GM21381 (cell line): ENCODE measurements at regions not wholly inside any gene's neighbourhood (a gene's known extent, or its start where the extent isn't known, plus 50 kb on each side); places are given as distances from the start of the nearest gene placed in this dataset.
"Not testable (repeated sequence)": the region's sequence is repeated elsewhere in the genome, so short reads cannot be mapped to it uniquely, and the experiment has no call there.

Experiments used
- ATAC-seq: cut with Tn5 transposase; IDR thresholded peaks from one replicate; pipeline ENCODE4 v1.9.1; 2021; ENCODE audit warnings: mild to moderate bottlenecking, moderate library complexity; ENCODE audit not compliant: unreplicated experiment

DNA sequence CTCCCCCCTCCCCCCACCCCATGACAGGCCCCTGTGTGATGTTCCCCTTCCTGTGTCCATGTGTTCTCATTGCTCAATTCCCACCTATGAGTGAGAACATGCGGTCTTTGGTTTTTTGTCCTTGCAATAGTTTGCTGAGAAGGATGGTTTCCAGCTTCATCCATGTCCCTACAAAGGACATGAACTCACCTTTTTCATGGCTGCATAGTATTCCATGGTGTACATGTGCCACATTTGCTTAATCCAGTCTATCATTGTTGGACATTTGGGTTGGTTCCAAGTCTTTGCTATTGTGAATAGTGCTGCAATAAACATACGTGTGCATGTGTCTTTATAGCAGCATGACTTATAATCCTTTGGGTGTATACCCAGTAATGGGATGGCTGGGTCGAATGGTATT, 712.4 kb downstream of the JRKL start:
- not testable (repeated sequence) for ATAC-seq

DNA sequence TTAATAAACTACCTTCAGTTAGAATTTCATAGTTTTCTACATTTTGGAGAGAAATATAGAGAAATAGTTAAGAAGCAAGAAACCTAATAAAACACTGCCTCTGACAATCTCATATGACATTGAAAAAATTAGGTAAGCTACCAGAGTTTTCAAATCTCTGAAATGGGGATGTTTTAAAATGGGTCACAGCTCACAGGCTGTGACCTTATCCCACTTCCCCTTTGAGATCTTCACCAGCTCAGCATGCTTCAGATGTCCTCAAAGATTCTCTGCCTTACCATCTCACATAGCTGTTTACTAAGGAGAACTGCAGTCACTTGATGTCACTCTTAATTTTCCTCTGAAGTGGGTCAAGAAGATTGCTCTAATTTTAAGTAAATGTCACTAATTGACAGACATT, 717.8 kb downstream of the JRKL start:
- ATAC-seq, result no peak

DNA sequence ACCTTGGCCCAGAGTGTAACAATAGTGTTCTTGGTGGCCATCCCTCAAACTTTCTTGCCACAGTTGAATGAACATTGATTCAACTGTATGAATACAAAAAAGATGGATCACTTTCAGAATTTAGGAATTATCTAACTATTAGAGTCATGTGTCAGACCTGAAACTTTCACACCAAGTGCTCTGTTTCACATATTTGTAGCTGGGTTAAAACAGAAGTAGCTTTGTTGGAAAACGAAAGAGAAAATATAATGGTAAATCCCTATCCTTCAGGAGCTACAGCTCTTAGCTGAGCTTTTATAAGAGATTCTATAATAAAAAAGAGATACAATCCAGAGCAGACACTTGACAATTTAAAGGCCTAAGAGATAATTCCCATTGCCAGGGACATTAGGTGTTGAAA, 719.3 kb downstream of the JRKL start:
- ATAC-seq, result no peak

DNA sequence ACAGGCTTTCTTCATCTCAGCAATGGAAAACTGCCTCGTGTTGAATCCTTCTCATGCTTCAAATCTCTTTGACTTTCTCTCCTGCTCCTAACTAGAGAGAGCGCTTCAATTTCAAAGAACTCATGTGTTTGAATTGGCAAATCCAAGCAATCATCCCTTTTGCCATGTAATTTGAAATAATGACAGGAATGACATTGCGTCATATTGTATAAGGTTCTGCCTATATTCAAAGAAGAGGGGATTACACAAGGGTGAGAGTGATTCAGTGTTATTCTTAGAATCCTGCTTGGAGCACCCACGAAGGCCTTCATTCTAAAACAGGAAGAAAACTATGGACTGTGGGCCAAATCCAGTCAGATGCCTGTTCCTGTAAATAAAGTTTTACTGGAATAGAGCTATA, 720.6 kb downstream of the JRKL start:
- no peak for ATAC-seq

DNA sequence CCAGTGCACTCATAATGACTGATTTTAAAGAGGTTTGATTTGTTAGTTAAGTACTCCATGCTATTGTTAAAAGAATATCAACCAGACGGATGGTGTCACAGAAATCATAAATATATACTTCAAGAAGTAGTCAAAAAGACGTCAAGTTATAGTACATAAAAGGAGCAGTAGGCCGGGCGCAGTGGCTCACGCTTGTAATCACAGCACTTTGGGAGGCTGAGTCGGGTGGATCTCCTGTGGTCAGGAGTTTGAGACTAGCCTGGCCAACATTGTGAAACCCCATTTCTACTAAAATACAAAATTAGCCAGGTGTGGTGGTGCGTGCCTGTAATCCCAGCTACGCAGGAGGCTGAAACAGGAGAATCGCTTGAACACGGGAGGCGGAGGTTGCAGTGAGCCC, 721.7 kb downstream of the JRKL start:
- ATAC-seq, result no peak

DNA sequence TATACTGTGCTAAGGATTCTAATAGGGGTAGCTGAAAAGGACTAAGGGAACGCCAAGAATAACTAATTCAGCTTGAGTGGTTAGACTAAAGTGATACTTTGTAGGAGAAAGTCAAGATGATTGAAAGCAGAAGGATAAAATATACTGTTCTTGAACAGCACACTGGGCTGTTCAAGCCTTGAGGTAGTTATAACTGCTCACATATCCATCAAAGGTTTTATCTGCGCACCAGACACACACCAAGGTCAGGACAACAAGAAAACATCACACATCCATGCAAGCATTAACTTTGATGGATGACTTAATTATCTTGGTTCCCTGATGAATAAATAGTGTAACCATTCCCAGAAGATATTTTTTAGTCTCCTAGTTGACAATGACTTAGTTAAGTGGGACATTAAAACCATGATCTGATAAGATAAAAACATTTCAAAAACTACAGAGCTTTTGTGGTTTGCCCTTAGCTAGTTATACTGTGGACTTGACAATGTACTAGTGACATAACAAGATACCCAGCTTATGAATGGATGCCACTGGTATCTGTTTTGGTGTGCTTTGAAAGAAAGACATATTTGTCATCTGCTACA, 728.9 kb downstream of the JRKL start:
- no peak for ATAC-seq

DNA sequence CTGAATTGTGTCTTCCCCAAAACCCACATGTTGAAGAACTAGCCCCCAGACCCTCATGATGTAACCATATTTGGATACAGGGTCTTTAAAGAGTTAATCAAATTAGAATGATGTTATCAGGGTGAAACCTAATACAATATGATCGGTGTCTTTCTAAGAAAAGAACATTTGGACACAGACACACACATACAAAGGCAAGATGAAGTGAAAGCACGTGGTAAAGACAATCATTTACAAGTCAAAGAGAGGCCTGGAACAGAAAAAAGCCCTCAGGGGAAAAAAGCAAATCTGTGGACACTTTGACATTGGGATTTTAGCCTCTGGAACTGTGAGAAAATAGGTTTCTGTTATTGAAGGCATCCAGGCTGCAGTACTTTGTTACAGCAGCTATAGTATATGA, 733.4 kb downstream of the JRKL start:
- no peak for ATAC-seq

DNA sequence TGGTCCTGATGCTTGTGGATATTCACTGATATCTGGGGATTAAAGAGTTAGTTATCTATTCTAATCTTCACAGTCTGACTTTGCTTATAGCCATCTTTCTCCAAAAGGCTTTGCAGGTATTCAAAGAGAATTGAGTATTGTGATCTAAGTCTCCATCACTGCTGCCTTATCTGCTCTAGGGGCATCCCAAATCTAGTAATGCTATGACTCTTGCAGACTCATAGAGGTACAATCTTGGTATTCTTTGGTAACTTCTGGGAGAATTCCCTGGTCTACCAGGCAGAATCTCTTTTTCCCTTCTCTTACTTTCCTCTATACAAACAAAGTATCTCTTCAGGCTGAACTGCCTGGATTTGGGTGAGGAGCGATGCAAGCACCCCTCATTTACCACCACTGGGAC, 746.3 kb downstream of the JRKL start:
- ATAC-seq, result no peak

DNA sequence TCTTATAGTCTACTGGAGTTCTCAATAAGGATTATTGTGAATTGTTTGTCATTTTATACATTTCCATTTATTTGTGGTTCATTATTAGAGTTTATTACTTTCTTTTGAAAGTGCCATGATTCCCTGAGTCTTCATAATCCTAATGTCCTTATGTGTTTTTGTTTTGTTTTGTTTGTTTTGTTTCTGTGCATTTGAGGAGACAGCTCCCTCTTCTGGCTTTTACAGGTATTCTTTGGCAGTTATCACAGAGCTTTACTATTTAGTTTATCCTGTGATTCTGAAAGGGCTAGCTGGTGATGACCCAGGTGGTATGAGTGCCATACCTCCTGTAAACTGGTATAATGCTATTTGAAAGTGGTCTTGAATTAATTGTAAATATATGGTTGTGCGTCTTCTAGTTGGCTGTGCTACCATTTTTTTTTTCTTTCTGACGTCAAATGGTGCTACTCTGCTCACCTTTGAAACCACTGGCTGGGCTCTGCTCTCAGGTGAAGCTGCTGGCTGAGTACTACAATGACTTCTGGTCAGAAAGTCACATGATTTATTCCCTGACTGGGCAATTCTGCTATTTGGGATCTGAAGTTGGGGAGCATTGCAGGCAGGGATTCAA, 751.2 kb downstream of the JRKL start:
- no peak for ATAC-seq

DNA sequence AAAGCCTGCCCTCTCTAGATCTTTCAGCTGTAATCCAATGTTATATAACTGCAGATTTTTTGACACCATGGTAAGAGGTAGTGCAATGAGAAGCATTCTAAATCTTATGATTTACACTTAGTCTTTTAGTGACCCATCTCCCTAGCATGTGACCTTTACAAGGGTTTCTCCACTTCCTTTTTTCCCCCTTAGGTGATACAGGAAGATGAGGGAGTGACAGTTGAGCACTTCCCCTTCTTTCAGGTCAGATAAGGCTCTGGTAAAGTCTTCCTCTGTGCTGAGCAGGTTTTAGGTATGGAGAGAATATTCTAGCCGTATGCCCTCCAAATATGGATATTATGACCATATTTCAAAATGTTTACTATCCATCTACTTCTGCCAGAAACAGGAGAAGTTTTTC, 753.6 kb downstream of the JRKL start:
- ATAC-seq, result no peak

DNA sequence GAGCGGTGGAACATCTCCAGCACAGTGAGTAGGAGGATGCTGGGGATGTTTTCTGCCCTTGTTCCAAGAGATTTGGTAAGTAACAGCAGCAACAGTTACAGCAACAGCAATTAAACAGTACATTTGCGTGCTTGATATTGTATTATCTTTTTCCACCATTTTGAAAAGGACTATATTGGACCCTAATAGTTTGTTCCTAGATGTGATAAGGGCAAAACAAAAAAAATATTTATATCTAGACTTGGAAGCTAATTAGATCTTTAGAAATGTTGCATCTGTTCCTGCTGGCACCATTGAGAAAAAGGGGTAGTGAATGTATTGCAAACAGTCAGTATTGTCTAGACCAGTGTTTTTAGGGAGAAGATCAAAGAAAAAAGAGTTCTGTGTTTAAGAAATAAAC, 759.9 kb downstream of the JRKL start:
- ATAC-seq, result no peak

DNA sequence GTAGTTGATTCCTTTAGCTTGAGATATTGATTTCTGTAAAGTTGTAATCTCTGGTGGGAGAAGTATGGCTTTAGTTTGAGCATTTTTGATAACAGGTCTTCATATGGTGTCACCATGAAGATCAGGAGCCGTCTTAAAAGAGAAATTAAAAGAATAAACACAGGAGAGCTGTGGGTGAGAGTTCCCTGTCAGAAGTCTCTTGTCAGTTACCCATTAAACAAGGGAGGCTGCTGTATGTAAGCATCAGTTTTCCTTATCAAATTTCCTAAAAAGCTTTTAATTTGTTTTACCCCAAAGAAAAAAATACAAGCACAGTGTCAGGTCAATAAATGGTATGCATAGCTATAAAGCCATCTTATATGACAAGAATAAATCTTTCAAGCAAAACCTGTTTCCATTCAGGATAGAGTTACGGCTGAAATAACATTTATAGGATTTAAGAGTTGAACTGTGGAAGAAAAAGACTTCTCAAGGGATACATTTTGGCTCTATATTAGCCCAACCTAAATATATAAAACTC, 767.5 kb downstream of the JRKL start:
- ATAC-seq, result no peak

DNA sequence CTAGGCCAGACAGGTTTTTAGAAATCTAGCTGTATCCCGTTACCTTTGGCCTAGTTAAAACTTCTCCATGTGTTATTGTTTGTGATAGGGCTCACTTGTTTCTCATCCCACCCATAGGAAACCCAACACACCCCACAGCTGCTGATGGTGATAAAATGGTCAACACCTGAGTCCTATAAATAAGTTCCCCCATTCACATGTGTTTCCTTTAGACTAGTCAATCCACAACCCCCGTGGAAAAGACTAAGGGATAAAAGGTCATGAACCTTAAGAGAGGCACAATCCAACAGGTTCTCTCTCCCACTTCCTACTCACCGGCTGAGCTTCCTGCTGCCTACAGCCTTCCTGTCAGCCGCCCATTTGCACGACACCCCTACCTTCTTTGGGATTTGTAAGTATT, 768.4 kb downstream of the JRKL start:
- ATAC-seq, result no peak

DNA sequence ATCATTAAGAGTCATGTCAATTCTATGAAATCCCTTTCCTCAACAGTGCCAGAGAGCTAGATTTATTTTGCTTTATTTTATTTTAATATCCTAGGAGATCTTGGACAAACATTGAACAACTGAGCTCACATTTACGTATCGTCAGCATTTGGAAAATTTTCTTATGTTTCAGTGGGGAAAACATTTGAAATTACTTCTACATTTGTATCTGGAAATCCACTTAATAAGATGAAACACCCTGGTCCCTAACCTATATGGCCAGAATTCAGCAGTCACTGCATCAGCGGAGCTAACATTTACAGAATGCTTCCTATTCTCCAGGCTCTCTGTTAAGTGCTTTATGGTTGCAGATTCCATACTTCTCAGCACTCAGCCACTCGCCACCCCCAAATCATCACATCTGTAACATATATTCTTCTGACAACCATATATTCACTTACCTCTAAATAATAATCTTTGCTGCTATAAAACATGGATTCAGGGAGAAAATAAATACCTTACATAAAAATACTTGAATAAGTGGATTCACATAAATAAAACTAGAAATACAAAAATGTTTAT, 773.9 kb downstream of the JRKL start:
- no peak for ATAC-seq

DNA sequence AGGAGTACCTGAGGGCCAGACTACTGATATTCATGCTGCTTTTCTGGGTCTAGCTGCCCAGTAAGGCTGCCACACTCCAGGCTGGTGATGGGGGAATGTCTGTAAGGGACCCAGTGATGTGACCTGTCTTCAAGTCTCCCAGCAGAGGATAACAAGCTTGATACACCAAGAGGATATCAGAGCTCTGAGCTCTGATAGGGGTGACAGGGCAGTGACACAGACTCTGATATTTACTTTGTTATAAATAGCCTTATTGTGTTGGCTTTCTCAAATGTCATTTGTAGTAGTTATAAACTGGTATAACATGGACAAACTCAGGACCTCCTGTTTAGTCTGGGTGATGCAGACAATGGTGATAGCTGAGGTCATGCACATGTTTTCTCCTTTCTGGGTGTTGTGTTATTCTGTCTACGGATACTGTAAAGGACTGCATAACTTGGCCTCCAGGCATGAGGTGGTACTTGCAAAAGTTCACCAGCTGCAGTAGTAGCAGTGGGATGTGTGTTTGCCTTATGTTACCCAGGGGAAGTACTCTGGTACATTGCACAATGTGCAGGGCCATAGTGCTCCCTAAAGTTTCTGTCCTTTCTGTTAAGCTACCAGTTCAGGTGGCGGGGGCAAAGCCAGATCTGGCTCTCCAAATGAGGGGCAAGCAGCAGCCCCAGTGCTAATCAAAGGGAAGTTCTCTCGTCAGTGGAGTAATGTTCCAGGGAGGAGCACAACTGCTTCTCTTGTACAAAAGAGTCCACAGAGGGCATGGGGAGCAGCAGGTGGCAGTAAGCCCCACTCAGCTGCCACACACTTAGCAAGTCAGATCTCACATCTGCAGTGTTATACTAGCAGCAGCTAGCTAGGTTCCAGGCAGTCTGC, 812.2 kb downstream of the JRKL start:
- ATAC-seq, result no peak

DNA sequence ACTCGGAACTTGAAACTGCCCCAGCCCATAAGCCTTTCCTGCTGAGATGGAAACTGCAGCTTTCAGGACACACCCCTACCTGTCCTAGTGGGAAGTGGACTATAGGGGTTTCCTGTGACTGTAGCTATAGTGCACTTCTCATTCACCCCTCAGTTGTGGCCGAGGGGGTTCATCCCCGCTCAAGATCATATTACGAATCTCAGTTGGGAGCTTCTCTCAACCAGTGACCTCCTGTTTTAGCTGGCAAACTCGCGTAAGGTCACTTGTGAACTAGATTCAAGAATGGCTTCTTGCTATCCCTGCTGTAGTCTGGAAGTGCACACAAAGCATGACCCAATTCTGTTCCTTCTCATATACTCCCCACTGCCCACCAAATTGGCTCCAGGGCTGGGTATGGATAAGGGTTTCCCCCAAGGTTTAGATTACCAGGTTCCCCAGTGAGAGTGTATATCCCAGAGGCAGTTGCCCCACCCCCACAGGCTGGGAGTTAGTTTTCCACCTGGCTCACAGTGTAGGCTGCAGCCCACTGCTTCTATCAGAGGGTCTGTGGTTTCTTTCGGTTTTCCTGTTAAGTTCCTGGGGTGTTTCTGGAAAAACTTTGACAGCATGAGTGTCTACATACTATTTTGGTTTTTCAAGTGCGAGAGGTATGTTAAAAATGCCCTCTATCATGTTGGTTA, 812.9 kb downstream of the JRKL start:
- ATAC-seq, result no peak

DNA sequence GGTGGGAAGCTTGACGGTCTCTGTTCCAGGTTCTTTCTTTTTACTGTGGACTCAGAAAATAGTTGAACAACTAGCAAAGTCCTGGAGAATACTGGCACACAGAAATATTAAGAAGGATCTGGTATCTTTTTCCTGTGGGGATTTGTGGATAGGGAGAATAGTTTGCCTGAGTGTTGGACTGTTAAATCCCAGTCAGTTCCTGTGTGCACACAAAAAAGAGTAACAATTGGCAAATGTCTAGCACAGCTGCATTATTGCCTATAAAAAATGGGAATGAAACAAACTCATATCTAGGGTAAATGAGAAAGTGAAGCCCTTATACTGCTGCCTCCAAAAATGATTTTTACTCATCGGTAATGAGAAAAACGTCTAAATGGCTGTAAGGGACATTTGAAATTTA, 828.2 kb downstream of the JRKL start:
- ATAC-seq, result no peak

DNA sequence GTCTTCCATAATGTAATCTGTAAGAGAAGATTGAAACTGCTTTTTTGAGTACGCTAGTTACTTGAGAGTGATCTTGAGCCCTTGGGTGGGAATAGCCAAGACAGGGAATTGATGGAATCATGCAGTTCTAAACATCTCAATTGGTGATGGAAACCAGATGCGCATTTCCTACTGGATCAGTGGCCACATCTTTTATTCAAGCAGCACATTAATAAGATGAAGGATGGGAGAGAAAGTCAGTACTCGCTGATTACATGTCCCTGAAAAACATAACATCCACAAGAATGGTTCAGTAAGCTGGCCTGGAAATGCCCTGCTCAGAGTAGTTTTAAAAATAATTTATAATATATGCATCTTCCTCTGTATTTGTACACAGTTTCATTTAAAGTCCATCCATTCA, 833.8 kb downstream of the JRKL start:
- ATAC-seq, result no peak

DNA sequence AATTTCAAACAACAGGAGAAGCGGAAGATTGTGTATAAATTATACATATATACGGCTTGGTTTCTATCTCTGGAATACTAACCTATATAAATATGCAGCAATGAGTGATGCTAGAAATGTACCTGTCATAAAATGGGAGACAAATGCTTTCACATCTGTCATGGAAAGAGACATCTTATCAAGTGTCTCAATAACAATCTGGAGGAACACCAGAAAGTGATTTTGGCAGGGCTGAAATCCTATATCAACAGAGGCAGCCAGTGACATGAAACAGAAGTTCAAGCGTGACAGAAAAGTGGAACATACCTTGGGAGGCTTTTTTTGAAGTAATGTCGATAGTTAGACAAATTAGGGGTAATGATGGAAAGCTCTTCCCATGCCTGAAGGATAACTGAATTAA, 834.6 kb downstream of the JRKL start:
- ATAC-seq, result no peak

DNA sequence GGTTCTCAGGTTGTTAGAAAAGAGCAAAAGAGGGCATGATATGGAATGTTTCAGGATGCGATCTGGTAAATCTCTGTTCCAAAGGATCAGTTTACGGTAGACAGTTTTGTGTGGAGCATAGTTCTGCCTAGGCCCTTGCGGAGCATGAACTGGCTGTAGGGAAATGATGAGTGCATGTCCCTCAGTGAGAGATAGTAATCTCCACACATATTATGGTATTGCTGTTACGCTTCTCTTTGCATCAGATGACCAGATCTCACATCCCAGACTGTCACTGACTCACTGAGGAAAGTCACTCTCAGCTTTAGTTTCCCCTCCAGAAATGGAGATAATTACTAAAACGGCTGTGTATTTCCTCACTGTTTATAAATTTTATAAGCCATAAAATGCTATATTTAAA, 836.0 kb downstream of the JRKL start:
- no peak for ATAC-seq

DNA sequence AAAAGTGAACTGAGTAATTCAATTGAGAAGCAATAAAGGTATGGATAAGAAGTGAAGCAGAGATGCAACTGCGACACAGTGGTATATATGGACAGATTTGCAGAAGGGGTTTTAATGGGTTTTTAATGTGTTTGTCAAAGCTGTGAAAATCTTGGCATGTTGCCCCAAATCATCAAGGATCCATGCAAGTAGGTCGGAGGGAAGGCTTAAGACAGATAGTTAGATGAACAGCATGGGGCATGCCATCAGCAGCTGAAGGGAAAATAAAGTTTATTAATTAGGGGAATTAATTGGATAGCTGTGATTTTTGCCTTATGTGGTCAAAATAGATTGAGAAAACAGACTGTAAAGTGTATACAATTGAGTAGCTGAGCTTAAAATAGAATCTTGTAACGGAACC, 840.1 kb downstream of the JRKL start:
- ATAC-seq, result no peak
